Spleen (tissue), 11 donors: ENCODE measurements at regions not wholly inside any gene's neighbourhood (a gene's known extent, or its start where the extent isn't known, plus 50 kb on each side); places are given as distances from the start of the nearest gene placed in this dataset.

Experiments
- DNase-seq: peaks from one replicate; pipeline ENCODE4 v3.0.0-alpha.2; 2020
- H3K27ac ChIP-seq, 8 donors: fragments of 200-600 bp; sonication (generic) in 7 of 8; 1 replicate in 4 of 8; 2 replicates in 4 of 8; pipeline versions ENCODE4 v1.5.0 to v1.8.0; 2016 to 2021; ENCODE audit warnings: inconsistent platforms in 4 of 8, mild to moderate bottlenecking in 4 of 8, moderate library complexity in 1 of 8
- H3K27me3 ChIP-seq, 7 donors: fragments of 200-600 bp; sonication (generic) in 6 of 7; replicated peaks in 1 of 7; 1 replicate in 4 of 7; 2 replicates in 3 of 7; pipeline versions ENCODE4 v1.5.0 to v1.8.0; 2016 to 2021; ENCODE audit warnings: inconsistent platforms in 3 of 7, mild to moderate bottlenecking in 1 of 7
- H3K36me3 ChIP-seq, 6 donors: fragments of 200-600 bp; sonication (generic) in 5 of 6; 1 replicate in 4 of 6; 2 replicates in 2 of 6; pipeline versions ENCODE4 v1.5.0 to v1.8.0; 2016 to 2021; ENCODE audit warnings: inconsistent platforms in 2 of 6
- H3K4me1 ChIP-seq, 6 donors: fragments of 200-600 bp; sonication (generic) in 5 of 6; 1 replicate in 3 of 6; 2 replicates in 3 of 6; pipeline versions ENCODE4 v1.5.0 to v1.8.0; 2016 to 2021; ENCODE audit warnings: inconsistent platforms in 3 of 6
- H3K4me3 ChIP-seq, 8 donors: fragments of 200-600 bp; sonication (generic) in 7 of 8; 1 replicate in 4 of 8; 2 replicates in 4 of 8; pipeline versions ENCODE4 v1.5.0 to v1.8.0; 2016 to 2021; ENCODE audit warnings: inconsistent platforms in 4 of 8, mild to moderate bottlenecking in 4 of 8, moderate library complexity in 2 of 8
- H3K9me3 ChIP-seq, 8 donors: fragments of 200-600 bp; sonication (generic) in 7 of 8; 1 replicate in 4 of 8; 2 replicates in 4 of 8; pipeline versions ENCODE4 v1.5.0 to v1.8.0; 2016 to 2021; ENCODE audit warnings: inconsistent platforms in 4 of 8
- CTCF ChIP-seq, 11 experiments: fragments of 200-600 bp in 7 of 11; fragments of 450-650 bp in 4 of 11; sonication (generic) in 4 of 11; IDR thresholded peaks in 8 of 11; conservative IDR thresholded peaks in 3 of 11; 1 replicate in 7 of 11; 2 replicates in 4 of 11; pipeline versions ENCODE4 v1.4.0 to v1.8.0; 2016 to 2021; ENCODE audit warnings: antibody characterized with exemption in 11 of 11, inconsistent platforms in 4 of 11, mild to moderate bottlenecking in 1 of 11
- POLR2A ChIP-seq, 3 donors: fragments of 450-650 bp; IDR thresholded peaks; one replicate each; pipeline ENCODE4 v1.5.1; 2017; ENCODE audit warnings: antibody characterized with exemption in 3 of 3, mild to moderate bottlenecking in 1 of 3
- POLR2AphosphoS5 ChIP-seq, 3 donors: sonication (generic); formaldehyde crosslinking; IDR thresholded peaks; one replicate each; pipeline ENCODE4 v1.5.1; 2017; ENCODE audit warnings: antibody characterized with exemption in 3 of 3
- WGBS, 5 donors: extraction: QIAGEN DNeasy Blood & Tissue Kit in 3 of 5; methylation state at CpG; one replicate each; pipeline versions ENCODE4 v1.1.5 to v1.1.7; 2013 to 2018; 5-methylcytosine and 5-hydroxymethylcytosine counted together
- intact Hi-C: fragments of 100-400 bp; cut with DNase I; formaldehyde crosslinking; loops from one replicate; pipeline ENCODE4 v1.15.0; 2023; ENCODE audit warnings: low total_unique reads
- donor health status: healthy with polysubstance abuse.
- donor health status: DM: no; HTN: no; CAD: no; lungs with moderate emphysema.
- donor health status: DM: no; HTN: no; CAD: no.
- donor health status: Bipolar disorder and iron deficiency.
- donor health status: healthy.
- donor health status: DM: no; HTN: no; CAD: no.
- donor health status: DM: yes; HTN: yes; CAD: no.

GRCh38 chr9:78515108-78515507, 218.2 kb downstream of the PSAT1 start:
- no peak for DNase-seq
- intact Hi-C loops, result no loop called here
- no peaks in the 10 kb centered on the region for H3K27me3 ChIP-seq
- peaks cover 0 to 61% (median 23%) of the 10 kb centered on the region in 8 donors for H3K9me3 ChIP-seq
- TF ChIP-seq POLR2AphosphoS5 (IDR thresholded peaks at IDR 0.05) (no peak), CTCF (IDR thresholded peaks at IDR 0.05 in 8 of 11, conservative IDR thresholded peaks at IDR 0.05 in 3 of 11) (no peak), POLR2A (IDR thresholded peaks at IDR 0.05) (no peak)
- 49 to 70% (median 56%) methylated on average over 1 of the region's 1 CpG for WGBS, 5 donors
- H3K36me3 ChIP-seq, result no peaks in the 10 kb centered on the region
- H3K27ac ChIP-seq, result no peak overlapping the region
- no peak overlapping the region for H3K4me3 ChIP-seq
- H3K4me1 ChIP-seq, result no peaks in the 10 kb centered on the region

GRCh38 chr9:78519786-78520185, 222.9 kb downstream of the PSAT1 start:
- WGBS, 5 donors, result 87 to 97% (median 97%) methylated on average over 4 of the region's 4 CpGs
- Histone ChIP-seq H3K27ac (no peak overlapping the region), H3K27me3 (no peaks in the 10 kb centered on the region), H3K9me3 (peaks cover 0 to 61% (median 42%) of the 10 kb centered on the region in 8 donors), H3K36me3 (no peaks in the 10 kb centered on the region), H3K4me1 (no peaks in the 10 kb centered on the region), H3K4me3 (no peak overlapping the region)
- no peak for DNase-seq
- intact Hi-C loops, result no loop called here
- TF ChIP-seq CTCF (IDR thresholded peaks at IDR 0.05 in 8 of 11, conservative IDR thresholded peaks at IDR 0.05 in 3 of 11) (no peak), POLR2AphosphoS5 (IDR thresholded peaks at IDR 0.05) (no peak), POLR2A (IDR thresholded peaks at IDR 0.05) (no peak)

GRCh38 chr9:78521680-78522079, 224.8 kb downstream of the PSAT1 start:
- no peak overlapping the region for H3K27ac ChIP-seq
- no peak for DNase-seq
- H3K36me3 ChIP-seq, result no peaks in the 10 kb centered on the region
- no peak for TF ChIP-seq POLR2AphosphoS5 (IDR thresholded peaks at IDR 0.05)
- TF ChIP-seq POLR2A (IDR thresholded peaks at IDR 0.05), result no peak
- TF ChIP-seq CTCF (IDR thresholded peaks at IDR 0.05 in 8 of 11, conservative IDR thresholded peaks at IDR 0.05 in 3 of 11), result no peak
- H3K4me3 ChIP-seq, result no peak overlapping the region
- intact Hi-C loops, result no loop called here
- no peaks in the 10 kb centered on the region for H3K4me1 ChIP-seq
- peaks cover 0 to 50% (median 38%) of the 10 kb centered on the region in 8 donors for H3K9me3 ChIP-seq
- H3K27me3 ChIP-seq, result no peaks in the 10 kb centered on the region

- no peaks in the 10 kb centered on the region for H3K4me1 ChIP-seq
- WGBS, 5 donors, result 82 to 91% (median 88%) methylated on average over 2 of the region's 2 CpGs
- H3K9me3 ChIP-seq, result peaks cover 0 to 17% (median 9%) of the 10 kb centered on the region in 8 donors
- TF ChIP-seq CTCF (IDR thresholded peaks at IDR 0.05 in 8 of 11, conservative IDR thresholded peaks at IDR 0.05 in 3 of 11) (no peak), POLR2A (IDR thresholded peaks at IDR 0.05) (no peak), POLR2AphosphoS5 (IDR thresholded peaks at IDR 0.05) (no peak)
- DNase-seq, result no peak
- no peaks in the 10 kb centered on the region for H3K36me3 ChIP-seq
- H3K27ac ChIP-seq, result no peak overlapping the region
- intact Hi-C loops, result no loop called here
- no peak overlapping the region for H3K4me3 ChIP-seq
- no peaks in the 10 kb centered on the region for H3K27me3 ChIP-seq
These were observed 229.1 kb downstream of the PSAT1 start for GRCh38 chr9:78525986-78526560.
